ENCODE measurements at regions not wholly inside any gene's neighbourhood (a gene's known extent, or its start where the extent isn't known, plus 50 kb on each side); places are given as distances from the start of the nearest gene placed in this dataset.

DNA sequence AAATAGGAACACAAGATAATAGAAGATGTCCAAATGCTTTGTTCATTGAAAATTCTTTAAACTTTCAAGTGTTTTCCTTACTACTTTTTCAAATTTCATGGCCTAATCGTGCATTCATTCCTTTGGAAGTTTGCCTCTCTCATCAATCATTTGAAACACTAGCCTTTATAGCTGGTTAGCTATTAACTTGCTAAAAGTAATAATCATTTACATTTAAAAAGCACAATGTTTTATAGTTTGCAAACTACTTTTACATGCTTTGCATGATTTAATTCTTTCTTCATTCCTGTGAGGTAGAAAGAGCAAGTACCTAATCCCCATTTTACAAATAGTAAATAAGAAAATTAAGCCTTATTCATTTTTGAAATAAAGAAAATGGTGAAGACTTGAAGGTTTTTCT lies 137.4 kb upstream of the SLC7A14 start:
- ATAC-seq = no peak
- POLR2A ChIA-PET = interaction anchor here (0.5 kb wide), 1 partner anchor 147 kb away, joined by 4 read pairs; the partner anchor contains the start of gene RPL22L1

DNA sequence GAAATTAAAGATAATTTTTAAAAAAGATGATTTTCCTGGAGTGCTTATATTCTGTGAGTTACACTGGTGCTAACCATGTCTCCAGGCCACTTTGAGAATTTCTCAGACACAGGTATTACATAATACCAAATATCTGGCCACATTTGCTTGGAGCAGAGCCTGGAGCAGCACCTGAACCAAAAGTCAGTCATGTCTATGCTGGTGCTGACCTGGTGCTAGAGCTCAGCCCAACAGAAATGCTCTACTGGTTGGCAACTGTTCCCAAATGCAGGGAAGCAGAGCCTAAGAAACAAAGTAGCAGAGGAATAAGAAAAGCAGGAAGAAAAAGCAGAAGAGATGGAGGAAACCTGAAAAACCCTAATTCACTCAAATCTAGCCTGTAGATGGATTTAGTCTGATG lies 135.7 kb upstream of the SLC7A14 start:
- CTCF ChIA-PET = no interaction called here
- POLR2A ChIA-PET = no interaction called here
- DNase-seq (no peak), ATAC-seq (no peak)
- Mint-ChIP-seq H3K27ac (no peak overlapping the region), H3K4me3 (no peak overlapping the region), H3K9me3 (ENCODE audit: insufficient read depth) (peaks cover 9% of the 10 kb centered on the region), H3K27me3 (ENCODE audit: low read depth) (peaks cover 10% of the 10 kb centered on the region), H3K36me3 (ENCODE audit: low read depth) (no peaks in the 10 kb centered on the region), H3K4me1 (ENCODE audit: low read depth) (no peaks in the 10 kb centered on the region)

More for the DNA sequence above, 137.4 kb upstream of the SLC7A14 start:
- Mint-ChIP-seq H3K36me3 (ENCODE audit: low read depth) (no peaks in the 10 kb centered on the region), H3K27me3 (ENCODE audit: low read depth) (peaks cover 10% of the 10 kb centered on the region), H3K4me3 (no peak overlapping the region), H3K9me3 (ENCODE audit: insufficient read depth) (peaks cover 9% of the 10 kb centered on the region), H3K27ac (no peak overlapping the region), H3K4me1 (ENCODE audit: low read depth) (no peaks in the 10 kb centered on the region)
- CTCF ChIA-PET = interaction anchor here (1.2 kb wide), 1 partner anchor 88 kb away, joined by 3 read pairs; no protein-coding TSS in a partner anchor
- DNase-seq = no peak

DNA sequence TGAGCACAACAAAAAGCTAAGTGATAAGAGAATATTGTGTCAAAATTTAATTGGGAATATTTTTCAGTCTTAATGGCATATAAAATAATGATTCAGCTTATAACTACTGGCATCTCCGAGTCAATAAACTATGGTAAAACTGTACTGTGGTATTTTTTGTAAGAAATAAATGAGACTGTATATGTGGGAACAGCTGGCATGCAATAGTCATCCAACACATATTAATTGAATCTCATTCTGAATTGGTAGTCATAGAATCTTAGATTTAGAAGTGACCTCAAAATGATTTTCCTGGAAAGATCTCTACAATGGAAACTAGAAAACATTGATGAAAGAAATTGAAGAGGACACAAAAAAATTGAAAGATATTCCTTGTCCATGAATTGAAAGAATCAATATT lies 133.4 kb upstream of the SLC7A14 start:
- no peaks in the 10 kb centered on the region for H3K36me3 Mint-ChIP-seq (ENCODE audit: low read depth)
- H3K4me1 Mint-ChIP-seq (ENCODE audit: low read depth) = no peaks in the 10 kb centered on the region
- peaks cover 9% of the 10 kb centered on the region for H3K9me3 Mint-ChIP-seq (ENCODE audit: insufficient read depth)
- no peak overlapping the region for H3K4me3 Mint-ChIP-seq
- peaks cover 14% of the 10 kb centered on the region for H3K27me3 Mint-ChIP-seq (ENCODE audit: low read depth)
- ATAC-seq (no peak), DNase-seq (no peak)
- CTCF ChIA-PET = no interaction called here
- H3K27ac Mint-ChIP-seq = no peak overlapping the region
- POLR2A ChIA-PET = no interaction called here

DNA sequence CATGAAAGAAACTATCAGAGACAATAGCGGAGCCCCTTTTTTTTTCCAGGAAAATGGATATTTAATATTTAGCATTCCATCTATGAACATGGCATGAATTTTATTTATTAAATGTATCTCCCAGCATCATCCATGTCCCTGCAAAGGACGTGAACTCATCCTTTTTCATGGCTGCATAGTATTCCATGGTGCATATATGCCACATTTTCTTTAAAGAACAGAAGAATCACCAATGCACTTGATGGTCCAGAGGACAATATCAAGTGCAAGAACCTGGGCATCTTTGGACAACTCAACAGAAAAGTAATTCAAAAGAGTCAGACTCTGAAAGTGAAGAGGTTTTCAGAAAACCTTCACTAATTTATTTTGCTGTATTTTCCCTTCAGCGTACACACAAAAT lies 133.0 kb upstream of the SLC7A14 start:
- ATAC-seq (no peak), DNase-seq (no peak)
- H3K27ac Mint-ChIP-seq = no peak overlapping the region
- H3K4me3 Mint-ChIP-seq = no peak overlapping the region
- POLR2A ChIA-PET = no interaction called here
- peaks cover 9% of the 10 kb centered on the region for H3K9me3 Mint-ChIP-seq (ENCODE audit: insufficient read depth)
- no peaks in the 10 kb centered on the region for H3K4me1 Mint-ChIP-seq (ENCODE audit: low read depth)
- no peaks in the 10 kb centered on the region for H3K36me3 Mint-ChIP-seq (ENCODE audit: low read depth)
- CTCF ChIA-PET = no interaction called here
- peaks cover 11% of the 10 kb centered on the region for H3K27me3 Mint-ChIP-seq (ENCODE audit: low read depth)

DNA sequence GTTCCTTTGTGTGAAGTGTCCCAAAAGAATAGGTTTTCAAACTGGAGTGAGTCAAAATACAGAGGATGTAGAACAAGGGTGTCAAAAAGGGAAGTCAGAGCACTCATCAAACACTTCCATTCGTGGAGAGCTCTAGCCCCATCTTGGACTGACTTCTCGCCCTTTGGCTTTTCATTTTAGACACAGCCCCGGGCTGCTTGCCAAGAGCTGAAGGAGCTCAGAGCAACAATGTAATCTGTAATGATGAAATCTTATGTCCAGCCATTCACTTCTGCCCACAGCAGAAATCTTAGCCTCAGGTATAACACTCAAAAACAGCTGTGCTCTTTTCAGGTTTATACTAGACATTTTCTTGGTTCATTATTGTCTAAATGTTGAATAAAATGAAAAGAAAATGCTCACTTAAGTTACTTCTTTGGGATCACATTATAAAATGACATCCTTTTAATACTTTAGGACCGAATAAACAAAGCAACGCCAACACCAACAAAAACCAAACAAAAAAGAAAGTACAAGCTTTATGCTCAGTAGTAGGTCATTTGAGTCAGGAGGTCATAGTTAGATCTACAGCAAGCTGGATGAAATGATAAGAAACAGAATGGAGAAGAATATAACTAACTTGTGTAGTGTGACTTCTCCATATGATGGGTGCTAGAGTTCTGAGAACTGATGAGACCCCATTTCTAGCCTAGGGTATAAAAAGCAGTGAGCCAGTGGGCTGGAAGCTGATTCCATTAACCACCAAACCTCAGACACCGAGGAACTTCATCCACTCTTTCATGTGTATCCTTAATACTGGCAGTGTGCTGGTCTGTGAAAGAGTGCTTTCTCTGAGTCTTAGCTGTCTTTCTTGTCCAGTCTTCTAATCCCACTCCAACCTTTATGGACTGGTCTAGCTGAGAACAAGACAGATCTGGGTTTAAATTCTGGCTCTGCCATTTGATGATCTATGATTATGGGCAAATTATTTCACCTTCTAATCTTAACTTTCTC lies 131.8 kb upstream of the SLC7A14 start:
- Mint-ChIP-seq H3K4me3 (no peak overlapping the region), H3K27me3 (ENCODE audit: low read depth) (peaks cover 10% of the 10 kb centered on the region)
- CTCF ChIA-PET = no interaction called here

DNA sequence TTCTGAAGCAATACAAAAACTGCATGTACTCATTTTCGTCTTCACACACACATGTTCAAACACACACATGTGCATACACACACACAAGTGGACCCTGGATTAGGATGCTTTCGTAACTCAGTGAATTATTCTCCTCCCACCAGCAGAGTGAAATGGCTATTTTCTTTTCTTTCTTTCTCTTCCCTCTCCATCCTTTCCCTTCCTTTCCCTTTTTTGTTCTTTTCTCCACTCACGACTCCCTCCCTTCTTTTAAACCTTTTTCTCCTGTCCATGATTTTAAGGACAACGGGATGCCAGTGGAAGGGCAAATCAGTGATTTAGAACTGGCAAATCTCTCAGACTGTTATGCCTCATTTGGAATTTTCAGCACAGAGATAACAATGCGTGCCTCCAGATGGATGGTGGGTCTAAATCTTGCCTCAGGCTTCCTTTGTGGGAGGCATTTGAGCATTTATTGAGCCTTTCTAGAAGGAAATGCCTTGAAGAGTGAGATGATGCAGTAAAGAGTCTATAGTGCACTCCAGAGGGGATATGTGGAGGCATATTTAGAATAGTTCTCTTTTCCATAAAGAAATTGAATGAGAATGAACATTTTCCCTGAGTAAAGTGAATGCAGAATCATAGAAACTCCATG lies 130.4 kb upstream of the SLC7A14 start:
- Mint-ChIP-seq H3K27ac (no peak overlapping the region), H3K27me3 (ENCODE audit: low read depth) (peaks cover 10% of the 10 kb centered on the region), H3K36me3 (ENCODE audit: low read depth) (no peaks in the 10 kb centered on the region), H3K4me3 (no peak overlapping the region), H3K9me3 (ENCODE audit: insufficient read depth) (peaks cover 9% of the 10 kb centered on the region), H3K4me1 (ENCODE audit: low read depth) (no peaks in the 10 kb centered on the region)
- DNase-seq = no peak
- ChIA-PET POLR2A (no interaction called here), CTCF (no interaction called here)
- no peak for ATAC-seq

More for the DNA sequence above, 131.8 kb upstream of the SLC7A14 start:
- no peaks in the 10 kb centered on the region for H3K4me1 Mint-ChIP-seq (ENCODE audit: low read depth)
- POLR2A ChIA-PET = no interaction called here
- DNase-seq (no peak), ATAC-seq (no peak)
- H3K27ac Mint-ChIP-seq = no peak overlapping the region
- no peaks in the 10 kb centered on the region for H3K36me3 Mint-ChIP-seq (ENCODE audit: low read depth)
- peaks cover 9% of the 10 kb centered on the region for H3K9me3 Mint-ChIP-seq (ENCODE audit: insufficient read depth)

DNA sequence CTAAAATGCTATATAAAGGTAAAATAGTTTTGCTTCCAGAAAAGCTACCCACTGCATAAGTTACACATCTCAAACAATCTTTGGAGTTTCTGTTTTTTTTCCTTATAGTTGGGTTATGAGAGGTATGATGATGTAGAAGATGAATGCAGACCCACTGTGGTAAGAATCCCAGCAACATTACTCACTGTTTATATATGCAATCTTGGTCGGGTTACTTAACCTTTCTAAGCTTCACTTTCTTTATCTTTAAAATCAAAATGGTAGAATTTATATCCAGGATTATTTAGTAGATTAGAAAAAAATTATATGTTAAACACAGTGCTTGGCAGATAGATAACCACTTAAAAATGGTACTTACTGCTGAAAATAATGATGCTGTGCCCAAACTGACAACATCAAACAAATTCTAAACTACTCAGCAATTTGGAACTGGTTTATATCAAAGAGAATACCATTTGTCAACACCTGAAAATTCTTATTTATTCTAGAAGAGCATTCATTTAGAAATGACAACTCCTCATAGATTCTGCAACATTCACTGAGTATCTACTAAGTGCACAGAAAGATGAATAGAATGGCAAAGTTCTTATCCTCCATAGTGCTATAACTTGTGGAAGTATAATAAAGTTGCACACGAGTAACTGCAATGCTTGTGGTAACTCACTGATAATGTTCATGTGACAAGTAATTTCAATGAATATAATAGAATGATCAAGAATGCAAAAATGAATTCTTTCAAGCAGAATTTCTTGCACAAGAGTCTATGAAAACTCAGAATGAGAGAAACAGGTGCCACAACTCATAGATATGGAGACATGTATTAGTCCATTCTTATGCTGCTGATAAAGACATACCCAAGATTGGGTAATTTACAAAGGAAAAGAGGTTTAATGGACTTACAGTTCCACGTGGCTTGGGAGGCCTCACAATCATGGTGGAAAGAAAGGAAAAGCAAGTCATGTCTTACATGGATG lies 129.0 kb upstream of the SLC7A14 start:
- Mint-ChIP-seq H3K9me3 (ENCODE audit: insufficient read depth) (peaks cover 9% of the 10 kb centered on the region), H3K4me1 (ENCODE audit: low read depth) (no peaks in the 10 kb centered on the region), H3K4me3 (no peak overlapping the region), H3K27me3 (ENCODE audit: low read depth) (peaks cover 7% of the 10 kb centered on the region), H3K27ac (no peak overlapping the region), H3K36me3 (ENCODE audit: low read depth) (no peaks in the 10 kb centered on the region)
- DNase-seq (no peak), ATAC-seq (no peak)
- CTCF ChIA-PET = interaction anchor here (0.7 kb wide), 1 partner anchor 97 kb away, joined by 3 read pairs; no protein-coding TSS in a partner anchor
- POLR2A ChIA-PET = no interaction called here

DNA sequence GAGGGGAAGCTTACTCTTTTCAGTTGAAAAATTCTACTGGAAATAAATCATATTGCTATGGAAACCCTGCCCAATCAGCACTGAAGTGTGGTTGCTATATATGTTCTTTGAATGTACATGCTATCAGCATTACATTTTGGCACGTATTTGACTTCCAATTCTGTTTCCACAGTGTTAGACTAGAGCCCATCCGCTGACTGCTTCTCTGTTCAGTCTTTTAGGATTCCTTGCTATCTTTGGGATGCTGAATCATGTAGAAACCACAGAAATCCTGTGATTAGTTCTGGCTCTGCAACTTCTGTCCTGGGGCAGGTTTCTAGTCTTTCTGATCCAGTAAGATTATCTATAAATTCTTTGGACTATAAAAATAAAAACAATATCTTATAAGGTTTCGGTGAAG lies 128.2 kb upstream of the SLC7A14 start:
- peaks cover 9% of the 10 kb centered on the region for H3K9me3 Mint-ChIP-seq (ENCODE audit: insufficient read depth)
- no peak for DNase-seq
- ChIA-PET CTCF (no interaction called here), POLR2A (no interaction called here)
- no peaks in the 10 kb centered on the region for H3K36me3 Mint-ChIP-seq (ENCODE audit: low read depth)
- H3K27me3 Mint-ChIP-seq (ENCODE audit: low read depth) = peaks cover 4% of the 10 kb centered on the region
- no peak overlapping the region for H3K4me3 Mint-ChIP-seq
- no peaks in the 10 kb centered on the region for H3K4me1 Mint-ChIP-seq (ENCODE audit: low read depth)
- ATAC-seq = no peak
- H3K27ac Mint-ChIP-seq = no peak overlapping the region

DNA sequence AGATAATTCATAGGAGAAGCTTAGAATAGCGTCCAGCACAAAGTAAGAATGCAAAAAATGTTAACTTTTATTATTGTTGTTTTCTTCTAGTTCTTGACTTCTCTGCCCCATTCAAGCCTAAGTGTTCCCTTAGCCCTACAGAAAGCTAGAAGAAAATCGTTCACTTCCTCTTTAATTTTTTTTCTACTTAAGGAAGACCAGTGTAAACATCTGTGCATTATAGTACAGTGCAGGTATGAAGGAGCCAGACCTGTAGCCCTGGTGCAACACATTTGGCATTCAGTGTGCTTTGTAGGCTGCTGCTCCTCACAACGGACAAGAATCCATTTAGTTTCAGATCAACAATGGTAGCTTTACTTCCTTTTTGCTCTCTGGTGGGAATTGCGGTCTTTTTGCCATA lies 127.8 kb upstream of the SLC7A14 start:
- ChIA-PET POLR2A (no interaction called here), CTCF (no interaction called here)
- no peak for DNase-seq

DNA sequence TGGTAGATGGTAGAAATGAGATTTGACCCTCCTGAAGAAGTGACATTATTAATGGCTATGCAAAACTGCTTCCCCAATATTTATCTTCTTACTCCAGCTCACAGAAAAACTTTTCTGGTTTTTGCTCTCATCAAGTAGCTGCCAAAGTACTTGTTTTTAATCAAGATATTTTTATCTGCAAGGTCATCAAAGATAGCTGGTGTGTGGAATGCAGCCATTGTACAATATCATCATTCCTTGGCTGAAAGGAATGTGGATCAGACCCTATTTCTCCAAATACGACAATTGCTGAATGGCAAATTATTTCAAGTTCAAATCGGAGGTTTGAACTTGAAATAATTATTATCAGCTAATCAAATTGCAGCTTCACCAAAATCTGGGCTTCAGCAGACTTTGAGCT lies 126.9 kb upstream of the SLC7A14 start:
- ATAC-seq = no peak
- no peak for DNase-seq
- Mint-ChIP-seq H3K4me1 (ENCODE audit: low read depth) (no peaks in the 10 kb centered on the region), H3K27me3 (ENCODE audit: low read depth) (peaks cover 4% of the 10 kb centered on the region), H3K27ac (no peak overlapping the region), H3K9me3 (ENCODE audit: insufficient read depth) (peaks cover 3% of the 10 kb centered on the region), H3K36me3 (ENCODE audit: low read depth) (no peaks in the 10 kb centered on the region), H3K4me3 (no peak overlapping the region)
- ChIA-PET POLR2A (no interaction called here), CTCF (no interaction called here)

More for the DNA sequence above, 127.8 kb upstream of the SLC7A14 start:
- Mint-ChIP-seq H3K4me1 (ENCODE audit: low read depth) (no peaks in the 10 kb centered on the region), H3K27ac (no peak overlapping the region), H3K27me3 (ENCODE audit: low read depth) (peaks cover 4% of the 10 kb centered on the region), H3K9me3 (ENCODE audit: insufficient read depth) (peaks cover 4% of the 10 kb centered on the region), H3K36me3 (ENCODE audit: low read depth) (no peaks in the 10 kb centered on the region), H3K4me3 (no peak overlapping the region)
- no peak for ATAC-seq

DNA sequence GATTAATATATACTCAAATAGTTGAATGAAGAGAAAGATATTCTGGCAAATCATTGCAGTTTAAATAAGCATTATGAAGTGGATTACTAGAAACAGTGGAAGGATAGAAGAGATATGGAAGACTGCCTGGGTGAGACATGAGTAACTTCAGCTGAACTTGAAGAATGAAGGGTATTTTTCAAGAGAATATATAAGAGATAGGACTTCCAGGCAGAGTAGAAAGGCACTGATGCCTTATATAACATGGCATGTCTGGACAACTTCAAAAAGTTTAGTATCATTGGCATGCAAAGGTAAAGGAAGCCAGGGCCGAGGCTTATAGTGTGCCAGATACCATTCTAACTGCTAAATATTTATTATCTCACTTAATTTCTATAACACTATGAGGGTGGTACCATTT lies 126.5 kb upstream of the SLC7A14 start:
- Mint-ChIP-seq H3K27ac (no peak overlapping the region), H3K36me3 (ENCODE audit: low read depth) (no peaks in the 10 kb centered on the region), H3K9me3 (ENCODE audit: insufficient read depth) (peaks cover 4% of the 10 kb centered on the region), H3K4me3 (no peak overlapping the region), H3K27me3 (ENCODE audit: low read depth) (peaks cover 4% of the 10 kb centered on the region), H3K4me1 (ENCODE audit: low read depth) (no peaks in the 10 kb centered on the region)
- DNase-seq (no peak), ATAC-seq (no peak)
- ChIA-PET CTCF (no interaction called here), POLR2A (no interaction called here)

Data from activated CD8-positive, alpha-beta T cell treated with anti-CD3 and anti-CD28 coated beads, Interleukin-2, amount 10 ng/mL, durations not matched to agents 7 days and 5 days (primary cell).